GM23338 (cell line): ENCODE measurements at regions not wholly inside any gene's neighbourhood (a gene's known extent, or its start where the extent isn't known, plus 50 kb on each side); places are given as distances from the start of the nearest gene placed in this dataset.

Experiments
- ATAC-seq: fragments of 200-7000 bp; cut with Tn5 transposase; 3 replicates; pipeline ENCODE4 v1.9.1; 2020
- DNase-seq: peaks from one replicate; pipeline ENCODE4 v3.0.0-alpha.2; 2015; ENCODE audit warnings: low spot score
- H2AFZ ChIP-seq: fragments of 200-600 bp; sonication (generic); 2 replicates; pipeline ENCODE4 v1.8.0; 2016; ENCODE audit warnings: antibody characterized with exemption, mild to moderate bottlenecking, moderate library complexity
- H3F3A ChIP-seq: fragments of 200-600 bp; sonication (generic); replicated peaks from 2 replicates; pipeline ENCODE4 v1.8.0; 2017; ENCODE audit warnings: antibody characterized with exemption, mixed run types, low read depth
- H3K27ac ChIP-seq: fragments of 200-600 bp; sonication (generic); 2 replicates; pipeline ENCODE4 v1.6.1; 2016; ENCODE audit warnings: low read depth
- H3K27me3 ChIP-seq: fragments of 200-600 bp; sonication (generic); 2 replicates; pipeline ENCODE4 v1.8.0; 2016; ENCODE audit warnings: mild to moderate bottlenecking, mixed run types, moderate library complexity; ENCODE audit not compliant: insufficient read depth
- H3K36me3 ChIP-seq: fragments of 200-600 bp; sonication (generic); 2 replicates; pipeline ENCODE4 v1.8.0; 2016; ENCODE audit warnings: mild to moderate bottlenecking; ENCODE audit not compliant: insufficient read depth
- H3K4me1 ChIP-seq: fragments of 200-600 bp; sonication (generic); 2 replicates; pipeline ENCODE4 v1.8.0; 2016; ENCODE audit warnings: mild to moderate bottlenecking, moderate library complexity; ENCODE audit not compliant: insufficient read depth
- H3K4me2 ChIP-seq: fragments of 200-600 bp; sonication (generic); 2 replicates; pipeline ENCODE4 v1.7.1; 2017; ENCODE audit warnings: mixed run types
- H3K4me3 ChIP-seq: fragments of 200-600 bp; sonication (generic); 2 replicates; pipeline ENCODE4 v1.6.1; 2016; ENCODE audit warnings: mixed run types
- H3K79me2 ChIP-seq: fragments of 200-600 bp; sonication (generic); replicated peaks from 2 replicates; pipeline ENCODE4 v1.8.0; 2017; ENCODE audit warnings: mild to moderate bottlenecking; ENCODE audit not compliant: insufficient read depth
- H3K9me2 ChIP-seq: fragments of 200-600 bp; sonication (generic); 2 replicates; pipeline ENCODE4 v1.8.0; 2017; ENCODE audit not compliant: insufficient read depth
- H4K20me1 ChIP-seq: fragments of 200-600 bp; sonication (generic); replicated peaks from 2 replicates; pipeline ENCODE4 v1.8.0; 2017; ENCODE audit warnings: mild to moderate bottlenecking; ENCODE audit not compliant: insufficient read depth
- H3K27ac Mint-ChIP-seq: 2 replicates; pipeline ENCODE4 v1.8.0; 2020; ENCODE audit warnings: inconsistent platforms, mild to moderate bottlenecking, moderate library complexity, mixed read lengths
- H3K27me3 Mint-ChIP-seq: 3 replicates; pipeline ENCODE4 v1.8.0; 2022; ENCODE audit warnings: low read depth, mild to moderate bottlenecking, moderate library complexity, mixed read lengths, inconsistent platforms; ENCODE audit not compliant: insufficient read depth, poor library complexity
- H3K36me3 Mint-ChIP-seq: 3 replicates; pipeline ENCODE4 v1.8.0; 2021; ENCODE audit warnings: low read depth, mild to moderate bottlenecking, inconsistent platforms, moderate library complexity, mixed read lengths
- H3K4me1 Mint-ChIP-seq: 3 replicates; pipeline ENCODE4 v1.8.0; 2020; ENCODE audit warnings: mild to moderate bottlenecking, inconsistent platforms, mixed read lengths
- H3K4me3 Mint-ChIP-seq: 3 replicates; pipeline ENCODE4 v1.8.0; 2021; ENCODE audit warnings: moderate library complexity, mild to moderate bottlenecking, inconsistent platforms, mixed read lengths
- H3K9me3 Mint-ChIP-seq: 3 replicates; pipeline ENCODE4 v1.8.0; 2020; ENCODE audit warnings: moderate library complexity, mild to moderate bottlenecking, inconsistent platforms, mixed read lengths
- CREB1 ChIP-seq: fragments of 250-450 bp; sonication (Bioruptor Pico); IDR thresholded peaks from 2 replicates; pipeline ENCODE4 v1.5.0; 2020; ENCODE audit warnings: low read depth, mild to moderate bottlenecking, moderate library complexity
- ETS1 ChIP-seq: IDR thresholded peaks from 2 replicates; pipeline ENCODE4 v1.6.1; 2016; ENCODE audit warnings: antibody characterized with exemption
- EZH2 ChIP-seq: fragments of 200-600 bp; sonication (generic); IDR thresholded peaks from one replicate; pipeline ENCODE4 v1.8.0; 2017; ENCODE audit warnings: antibody characterized with exemption, mild to moderate bottlenecking, low read depth; ENCODE audit not compliant: unreplicated experiment
- EZH2phosphoT487 ChIP-seq: fragments of 200-600 bp; sonication (generic); IDR thresholded peaks from one replicate; pipeline ENCODE4 v1.8.1; 2018; ENCODE audit warnings: antibody characterized with exemption; ENCODE audit not compliant: unreplicated experiment
- JUNB ChIP-seq: IDR thresholded peaks from one replicate; pipeline ENCODE4 v1.6.1; 2016; ENCODE audit warnings: antibody characterized with exemption; ENCODE audit not compliant: unreplicated experiment
- NANOG ChIP-seq: IDR thresholded peaks from 2 replicates; pipeline ENCODE4 v1.6.1; 2016; ENCODE audit warnings: antibody characterized with exemption, borderline replicate concordance
- POLR2AphosphoS5 ChIP-seq: IDR thresholded peaks from 2 replicates; pipeline ENCODE4 v1.6.1; 2016; ENCODE audit warnings: antibody characterized with exemption, low read depth
- REST ChIP-seq: IDR thresholded peaks from one replicate; pipeline ENCODE4 v1.6.1; 2018; ENCODE audit warnings: antibody characterized with exemption; ENCODE audit not compliant: unreplicated experiment
- STAT1 ChIP-seq: IDR thresholded peaks from one replicate; pipeline ENCODE4 v1.6.1; 2016; ENCODE audit warnings: antibody characterized with exemption; ENCODE audit not compliant: unreplicated experiment
- ZNF114 ChIP-seq: fragments of 250-450 bp; sonication (Bioruptor Pico); IDR thresholded peaks from 2 replicates; pipeline ENCODE4 v1.5.0; 2020; ENCODE audit warnings: mild to moderate bottlenecking, moderate library complexity
- ZNF331 ChIP-seq: fragments of 250-450 bp; sonication (Bioruptor Pico); IDR thresholded peaks from 2 replicates; pipeline ENCODE4 v1.5.0; 2020; ENCODE audit warnings: low read depth, mild to moderate bottlenecking, moderate library complexity
- ZNF462 ChIP-seq: fragments of 250-450 bp; sonication (Bioruptor Pico); IDR thresholded peaks from 2 replicates; pipeline ENCODE4 v1.5.0; 2020; ENCODE audit warnings: mild to moderate bottlenecking, moderate library complexity
- TF ChIP-seq, protein P1 (sequence below), 2 experiments: fragments of 200-600 bp in 1 of 2; sonication (generic) in 1 of 2; conservative IDR thresholded peaks; 2 replicates each; pipeline versions ENCODE4 v1.5.1 to v1.6.1; 2016 to 2017; ENCODE audit warnings: antibody characterized with exemption in 2 of 2, low read depth in 2 of 2, mild to moderate bottlenecking in 2 of 2, moderate library complexity in 1 of 2

DNA sequence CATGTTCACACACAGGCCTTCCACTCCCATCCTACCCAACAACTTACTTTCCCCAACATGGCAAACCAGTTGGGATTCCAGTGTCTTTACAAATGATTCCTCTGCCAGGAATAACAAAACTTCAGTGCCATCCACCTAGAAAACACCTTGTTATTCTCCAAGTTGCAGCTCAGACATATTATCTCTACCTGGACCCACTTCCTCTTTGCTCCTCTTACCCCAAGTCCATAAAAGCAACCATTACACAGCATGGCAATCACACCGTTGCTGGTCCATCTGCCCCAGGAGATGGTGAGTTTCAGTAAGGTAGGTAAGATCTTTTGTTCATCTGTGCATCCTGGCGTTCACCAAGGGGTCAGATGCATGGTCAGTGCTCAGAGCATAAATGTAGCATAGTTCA lies 66.0 kb upstream of the CSF1 start (continued):
- TF ChIP-seq EZH2phosphoT487 (no peak), CREB1 (CRISPR knock-in tag) (no peak), ZNF114 (CRISPR knock-in tag) (no peak), ZNF331 (CRISPR knock-in tag) (no peak), REST (no peak), NANOG (no peak), EZH2 (no peak), POLR2AphosphoS5 (no peak), JUNB (no peak)

- H3K27me3 ChIP-seq = no peaks in the 10 kb centered on the region
- 0 out of 2 replicates have a peak, but pooled peaks cover 1% of the 10 kb centered on the region for H3K4me1 ChIP-seq
- no peak for DNase-seq
- no peaks in the 10 kb centered on the region for H3K36me3 ChIP-seq
- H3K27ac ChIP-seq = no peak overlapping the region
- H3K4me3 ChIP-seq = no peak overlapping the region
- no peaks in the 10 kb centered on the region; the same call in 1 of the 2 replicates for H3K79me2 ChIP-seq
- no peaks in the 10 kb centered on the region for H3F3A ChIP-seq
- H2AFZ ChIP-seq = no peak overlapping the region
- H4K20me1 ChIP-seq = no peaks in the 10 kb centered on the region
- H3K9me3 Mint-ChIP-seq = peaks cover 45% of the 10 kb centered on the region
- no peaks in the 10 kb centered on the region for H3K27me3 Mint-ChIP-seq
- peaks cover 25% of the 10 kb centered on the region; the same call in 2 of the 3 replicates for H3K36me3 Mint-ChIP-seq
- H3K27ac Mint-ChIP-seq = no peak overlapping the region
- 0 out of 2 replicates have a peak, but pooled peaks cover 9% of the 10 kb centered on the region for H3K9me2 ChIP-seq
- no peak overlapping the region for H3K4me2 ChIP-seq
- no peak overlapping the region for H3K4me3 Mint-ChIP-seq
- 0 out of 3 replicates have a peak, but pooled peaks cover under 1% of the 10 kb centered on the region for H3K4me1 Mint-ChIP-seq
- ATAC-seq = no peak
- no peak for TF ChIP-seq JUNB
- no peak for TF ChIP-seq ETS1
- no peak for TF ChIP-seq ZNF331 (CRISPR knock-in tag)
- no peak for TF ChIP-seq STAT1
- no peak for TF ChIP-seq ZNF462
- TF ChIP-seq, protein P1, sequence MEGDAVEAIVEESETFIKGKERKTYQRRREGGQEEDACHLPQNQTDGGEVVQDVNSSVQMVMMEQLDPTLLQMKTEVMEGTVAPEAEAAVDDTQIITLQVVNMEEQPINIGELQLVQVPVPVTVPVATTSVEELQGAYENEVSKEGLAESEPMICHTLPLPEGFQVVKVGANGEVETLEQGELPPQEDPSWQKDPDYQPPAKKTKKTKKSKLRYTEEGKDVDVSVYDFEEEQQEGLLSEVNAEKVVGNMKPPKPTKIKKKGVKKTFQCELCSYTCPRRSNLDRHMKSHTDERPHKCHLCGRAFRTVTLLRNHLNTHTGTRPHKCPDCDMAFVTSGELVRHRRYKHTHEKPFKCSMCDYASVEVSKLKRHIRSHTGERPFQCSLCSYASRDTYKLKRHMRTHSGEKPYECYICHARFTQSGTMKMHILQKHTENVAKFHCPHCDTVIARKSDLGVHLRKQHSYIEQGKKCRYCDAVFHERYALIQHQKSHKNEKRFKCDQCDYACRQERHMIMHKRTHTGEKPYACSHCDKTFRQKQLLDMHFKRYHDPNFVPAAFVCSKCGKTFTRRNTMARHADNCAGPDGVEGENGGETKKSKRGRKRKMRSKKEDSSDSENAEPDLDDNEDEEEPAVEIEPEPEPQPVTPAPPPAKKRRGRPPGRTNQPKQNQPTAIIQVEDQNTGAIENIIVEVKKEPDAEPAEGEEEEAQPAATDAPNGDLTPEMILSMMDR (conservative IDR thresholded peaks at IDR 0.05; ENCODE audit: low read depth in 2 of 2) = no peak
- no peak for TF ChIP-seq EZH2
Observed at GRCh38 chr1:109840011-109840629, 70.5 kb upstream of the CSF1 start.
